ENCODE measurements at regions not wholly inside any gene's neighbourhood (a gene's known extent, or its start where the extent isn't known, plus 50 kb on each side); places are given as distances from the start of the nearest gene placed in this dataset.

- DNase-seq (no peak), ATAC-seq (ENCODE audit: insufficient read depth, low FRiP score) (no peak)
- no peak overlapping the region for H3K27ac ChIP-seq (ENCODE audit: low read depth in 1 of 2, low read length in 1 of 2)
- H3K9me3 ChIP-seq (ENCODE audit: control insufficient read depth in 4 of 4, insufficient read depth in 3 of 4, low read length in 3 of 4), result peaks cover 0 to 3% (median 1%) of the 10 kb centered on the region in 4 donors
- no peaks in the 10 kb centered on the region for H3K27me3 ChIP-seq (ENCODE audit: control insufficient read depth in 3 of 3, insufficient read depth in 3 of 3, low read length in 2 of 3)
- no peak for TF ChIP-seq CTCF (IDR thresholded peaks at IDR 0.05; ENCODE audit: control extremely low read depth, extremely low read depth)
- H3K36me3 ChIP-seq (ENCODE audit: control insufficient read depth in 4 of 4, insufficient read depth in 4 of 4, low read length in 4 of 4), result no peaks in the 10 kb centered on the region
- H3K4me3 ChIP-seq, result no peak overlapping the region
- H3K4me1 ChIP-seq (ENCODE audit: control insufficient read depth in 5 of 5, insufficient read depth in 5 of 5, low read length in 5 of 5), result no peaks in the 10 kb centered on the region
- no peak overlapping the region for H3K9ac ChIP-seq (ENCODE audit: insufficient read depth in 1 of 2, low read length in 2 of 2)
- WGBS, 2 donors, result 68 to 70% methylated on average over 1 of the region's 1 CpG
Measured at GRCh38 chr4:43564107-43564506, 671.6 kb downstream of the GRXCR1 start.

GRCh38 chr4:43564591-43564990 is 672.1 kb downstream of the GRXCR1 start:
- no peaks in the 10 kb centered on the region for H3K27me3 ChIP-seq (ENCODE audit: control insufficient read depth in 3 of 3, insufficient read depth in 3 of 3, low read length in 2 of 3)
- no peak overlapping the region for H3K27ac ChIP-seq (ENCODE audit: low read depth in 1 of 2, low read length in 1 of 2)
- H3K36me3 ChIP-seq (ENCODE audit: control insufficient read depth in 4 of 4, insufficient read depth in 4 of 4, low read length in 4 of 4), result no peaks in the 10 kb centered on the region
- H3K9me3 ChIP-seq (ENCODE audit: control insufficient read depth in 4 of 4, insufficient read depth in 3 of 4, low read length in 3 of 4), result peaks cover 0 to 3% (median 1%) of the 10 kb centered on the region in 4 donors
- ATAC-seq (ENCODE audit: insufficient read depth, low FRiP score) (no peak), DNase-seq (no peak)
- no peaks in the 10 kb centered on the region for H3K4me1 ChIP-seq (ENCODE audit: control insufficient read depth in 5 of 5, insufficient read depth in 5 of 5, low read length in 5 of 5)
- H3K9ac ChIP-seq (ENCODE audit: insufficient read depth in 1 of 2, low read length in 2 of 2), result no peak overlapping the region
- H3K4me3 ChIP-seq, result no peak overlapping the region
- no peak for TF ChIP-seq CTCF (IDR thresholded peaks at IDR 0.05; ENCODE audit: control extremely low read depth, extremely low read depth)

- Histone ChIP-seq H3K27ac (ENCODE audit: low read depth in 1 of 2, low read length in 1 of 2) (no peak overlapping the region), H3K9ac (ENCODE audit: insufficient read depth in 1 of 2, low read length in 2 of 2) (no peak overlapping the region), H3K4me3 (no peak overlapping the region), H3K4me1 (ENCODE audit: control insufficient read depth in 5 of 5, insufficient read depth in 5 of 5, low read length in 5 of 5) (no peaks in the 10 kb centered on the region), H3K9me3 (ENCODE audit: control insufficient read depth in 4 of 4, insufficient read depth in 3 of 4, low read length in 3 of 4) (peaks cover 0 to 2% (median 0%) of the 10 kb centered on the region in 4 donors), H3K36me3 (ENCODE audit: control insufficient read depth in 4 of 4, insufficient read depth in 4 of 4, low read length in 4 of 4) (no peaks in the 10 kb centered on the region), H3K27me3 (ENCODE audit: control insufficient read depth in 3 of 3, insufficient read depth in 3 of 3, low read length in 2 of 3) (no peaks in the 10 kb centered on the region)
- no peak for TF ChIP-seq CTCF (IDR thresholded peaks at IDR 0.05; ENCODE audit: control extremely low read depth, extremely low read depth)
- WGBS, 2 donors, result 80 to 84% methylated on average over 2 of the region's 2 CpGs
- no peak for ATAC-seq (ENCODE audit: insufficient read depth, low FRiP score)
- no peak for DNase-seq
Measured at GRCh38 chr4:43567644-43568043, 675.1 kb downstream of the GRXCR1 start.

GRCh38 chr4:43586813-43587212 is 694.3 kb downstream of the GRXCR1 start:
- WGBS, 2 donors, result 67 to 71% methylated on average over 4 of the region's 4 CpGs
- Histone ChIP-seq H3K27me3 (ENCODE audit: control insufficient read depth in 3 of 3, insufficient read depth in 3 of 3, low read length in 2 of 3) (no peaks in the 10 kb centered on the region), H3K27ac (ENCODE audit: low read depth in 1 of 2, low read length in 1 of 2) (no peak overlapping the region), H3K4me1 (ENCODE audit: control insufficient read depth in 5 of 5, insufficient read depth in 5 of 5, low read length in 5 of 5) (no peaks in the 10 kb centered on the region), H3K9ac (ENCODE audit: insufficient read depth in 1 of 2, low read length in 2 of 2) (no peak overlapping the region), H3K9me3 (ENCODE audit: control insufficient read depth in 4 of 4, insufficient read depth in 3 of 4, low read length in 3 of 4) (peaks cover 0 to 7% (median 0%) of the 10 kb centered on the region in 4 donors), H3K4me3 (no peak overlapping the region), H3K36me3 (ENCODE audit: control insufficient read depth in 4 of 4, insufficient read depth in 4 of 4, low read length in 4 of 4) (no peaks in the 10 kb centered on the region)
- TF ChIP-seq CTCF (IDR thresholded peaks at IDR 0.05; ENCODE audit: control extremely low read depth, extremely low read depth), result no peak
- no peak for ATAC-seq (ENCODE audit: insufficient read depth, low FRiP score)
- DNase-seq, result no peak

Measured in lung (tissue), 11 donors.